SK-N-DZ (cell line): ENCODE measurements at regions not wholly inside any gene's neighbourhood (a gene's known extent, or its start where the extent isn't known, plus 50 kb on each side); places are given as distances from the start of the nearest gene placed in this dataset.

ENCODE experiments used
- DNase-seq: peaks from one replicate; pipeline ENCODE4 v3.0.0-alpha.2; 2015; ENCODE audit warnings: low spot score

- no peak for DNase-seq
These were observed 1136.2 kb downstream of the BRD1 start for GRCh38 chr22:48691431-48691851.

GRCh38 chr22:48690583-48691317, 1136.9 kb downstream of the BRD1 start:
- no peak for DNase-seq

DNA sequence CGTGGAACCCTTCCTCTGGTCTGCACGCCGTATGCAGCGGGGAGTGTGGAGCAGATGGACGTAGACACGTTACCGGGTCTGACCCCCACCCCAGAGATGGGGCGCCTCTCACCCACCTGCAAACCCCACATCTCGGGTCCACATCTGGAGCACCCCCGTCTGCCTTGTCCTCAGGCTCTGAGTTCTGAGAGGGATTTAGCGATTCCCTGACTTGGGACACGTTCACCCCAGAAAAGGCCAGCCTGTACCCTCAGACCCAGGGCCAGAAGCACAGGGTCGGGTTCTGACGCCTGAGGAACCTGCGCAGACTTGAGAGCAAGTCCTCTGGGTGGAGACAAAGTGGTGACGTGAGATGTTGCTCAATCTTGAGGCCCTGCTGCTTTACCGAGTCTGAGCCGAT, 1138.5 kb downstream of the BRD1 start:
- DNase-seq: no peak

- no peak for DNase-seq
These were observed 1139.3 kb downstream of the BRD1 start for GRCh38 chr22:48688366-48688765.

DNA sequence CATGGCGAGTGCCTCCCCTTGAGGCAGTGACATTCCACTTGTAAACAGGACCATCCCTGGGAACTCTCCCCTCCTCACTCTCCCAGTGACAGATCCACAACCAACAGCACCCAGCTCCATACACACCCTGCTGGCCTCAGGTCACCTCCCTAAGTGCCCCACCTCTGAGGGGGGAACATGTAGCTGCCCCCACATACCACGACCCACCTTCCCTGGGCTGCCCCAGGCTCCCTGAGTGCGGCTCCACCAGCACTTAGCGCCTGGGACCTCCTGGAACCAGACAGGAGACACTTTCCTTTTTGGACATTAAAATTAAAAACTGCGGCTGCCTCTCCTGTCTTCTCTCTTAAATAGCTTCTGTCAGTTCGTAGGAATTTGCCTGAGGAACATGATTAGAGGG, 1140.1 kb downstream of the BRD1 start:
- no peak for DNase-seq

GRCh38 chr22:48686694-48687302, 1140.9 kb downstream of the BRD1 start:
- no peak for DNase-seq

DNA sequence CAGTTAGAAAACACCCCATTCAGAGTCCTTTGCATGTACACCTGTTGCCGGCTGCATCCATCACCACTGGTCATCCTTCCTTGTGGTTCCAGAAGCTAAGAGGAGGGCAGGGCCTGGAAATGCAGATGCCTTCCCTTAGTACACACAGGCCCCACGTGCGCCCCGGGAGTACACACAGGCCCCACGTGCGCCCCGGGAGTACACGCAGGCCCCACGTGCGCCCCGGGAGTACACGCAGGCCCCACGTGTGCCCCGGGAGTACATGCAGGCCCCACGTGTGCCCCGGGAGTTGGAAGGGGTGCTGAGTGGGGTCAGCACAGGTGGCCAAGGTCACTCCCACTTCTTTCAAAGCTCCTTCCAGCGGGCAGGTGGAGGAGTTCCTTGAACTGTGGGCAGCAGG, 1141.9 kb downstream of the BRD1 start:
- DNase-seq: no peak

DNA sequence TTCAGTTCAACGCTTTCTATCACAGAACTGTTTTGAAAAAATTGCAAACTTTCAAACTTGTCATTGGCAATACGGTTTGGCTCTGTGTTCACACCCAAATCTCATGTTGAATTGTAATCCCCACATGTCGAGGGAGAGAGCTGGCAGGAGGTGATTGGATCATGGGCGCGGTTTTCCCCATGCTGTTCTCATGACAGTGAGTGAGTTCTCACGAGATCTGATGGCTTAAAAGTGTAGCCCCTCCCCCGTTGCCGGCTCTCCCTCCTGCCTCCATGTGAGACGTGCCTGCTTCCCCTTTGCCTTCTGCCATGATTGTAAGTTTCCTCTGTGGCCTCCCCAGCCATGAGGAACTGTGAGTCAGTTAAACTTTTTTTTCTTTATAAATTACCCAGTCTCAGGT, 1144.0 kb downstream of the BRD1 start:
- DNase-seq: no peak

GRCh38 chr22:48682504-48682903, 1145.2 kb downstream of the BRD1 start:
- no peak for DNase-seq

DNA sequence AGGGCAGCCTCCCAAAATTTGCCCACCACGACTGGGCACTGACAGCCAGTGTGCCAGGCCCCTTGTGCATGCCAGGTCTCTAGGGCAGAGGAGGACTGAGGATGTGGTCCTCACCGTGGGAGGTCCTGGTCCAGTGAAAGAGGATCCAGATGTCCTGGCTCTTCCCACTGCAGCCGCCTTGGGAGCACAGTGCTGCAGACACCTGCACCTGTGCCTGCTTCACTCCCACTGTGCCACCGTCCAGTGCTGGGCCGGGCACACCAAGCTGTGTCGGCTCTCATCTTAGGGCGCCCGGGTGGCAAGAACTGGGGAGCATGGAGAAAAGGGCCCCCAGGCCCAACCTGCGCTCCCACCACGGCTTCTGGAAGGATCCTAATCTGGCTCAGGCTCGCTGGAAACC, 1147.1 kb downstream of the BRD1 start:
- DNase-seq: no peak

DNA sequence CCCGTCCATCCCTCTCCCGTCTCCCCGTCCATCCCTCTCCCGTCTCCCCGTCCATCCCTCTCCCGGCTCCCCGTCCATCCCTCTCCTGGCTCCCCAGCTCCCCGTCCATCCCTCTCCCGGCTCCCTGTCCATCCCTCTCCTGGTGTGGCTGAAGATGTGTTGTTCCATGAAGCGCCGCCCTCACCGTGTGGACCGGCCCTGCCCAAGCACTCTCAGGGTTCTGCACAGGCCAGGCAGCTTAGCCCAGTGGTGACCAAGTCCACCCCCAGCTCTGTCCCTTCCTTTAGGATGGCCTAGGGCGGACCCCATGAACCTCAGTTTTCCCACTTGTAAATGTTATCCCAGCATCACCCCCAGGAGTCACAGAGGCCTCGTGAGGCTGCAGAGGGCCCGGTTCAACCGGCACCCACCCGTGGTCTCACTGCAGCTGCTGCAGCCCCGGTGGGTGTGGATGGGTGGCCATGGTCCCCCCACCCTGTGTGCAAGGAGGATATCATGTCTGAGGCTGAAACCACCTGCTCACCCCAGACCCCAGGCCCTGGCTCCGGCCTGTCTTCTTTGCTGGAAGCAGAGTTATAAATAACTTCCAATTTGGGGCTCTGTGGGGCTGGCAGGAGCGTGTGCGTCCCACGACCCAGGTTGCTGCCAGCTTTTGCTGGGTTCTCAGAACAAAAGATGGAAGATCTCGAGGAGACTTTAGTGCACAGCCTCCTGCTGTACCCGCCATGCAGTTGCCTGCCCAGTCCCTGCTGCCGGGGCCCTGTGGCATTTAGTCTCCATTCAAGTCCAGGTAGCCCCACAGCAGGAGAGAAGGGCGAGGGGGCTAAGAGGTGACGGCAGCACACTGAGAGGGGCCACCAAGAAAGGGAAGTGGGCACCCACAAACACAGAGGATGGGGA, 1147.8 kb downstream of the BRD1 start:
- DNase-seq: no peak

DNA sequence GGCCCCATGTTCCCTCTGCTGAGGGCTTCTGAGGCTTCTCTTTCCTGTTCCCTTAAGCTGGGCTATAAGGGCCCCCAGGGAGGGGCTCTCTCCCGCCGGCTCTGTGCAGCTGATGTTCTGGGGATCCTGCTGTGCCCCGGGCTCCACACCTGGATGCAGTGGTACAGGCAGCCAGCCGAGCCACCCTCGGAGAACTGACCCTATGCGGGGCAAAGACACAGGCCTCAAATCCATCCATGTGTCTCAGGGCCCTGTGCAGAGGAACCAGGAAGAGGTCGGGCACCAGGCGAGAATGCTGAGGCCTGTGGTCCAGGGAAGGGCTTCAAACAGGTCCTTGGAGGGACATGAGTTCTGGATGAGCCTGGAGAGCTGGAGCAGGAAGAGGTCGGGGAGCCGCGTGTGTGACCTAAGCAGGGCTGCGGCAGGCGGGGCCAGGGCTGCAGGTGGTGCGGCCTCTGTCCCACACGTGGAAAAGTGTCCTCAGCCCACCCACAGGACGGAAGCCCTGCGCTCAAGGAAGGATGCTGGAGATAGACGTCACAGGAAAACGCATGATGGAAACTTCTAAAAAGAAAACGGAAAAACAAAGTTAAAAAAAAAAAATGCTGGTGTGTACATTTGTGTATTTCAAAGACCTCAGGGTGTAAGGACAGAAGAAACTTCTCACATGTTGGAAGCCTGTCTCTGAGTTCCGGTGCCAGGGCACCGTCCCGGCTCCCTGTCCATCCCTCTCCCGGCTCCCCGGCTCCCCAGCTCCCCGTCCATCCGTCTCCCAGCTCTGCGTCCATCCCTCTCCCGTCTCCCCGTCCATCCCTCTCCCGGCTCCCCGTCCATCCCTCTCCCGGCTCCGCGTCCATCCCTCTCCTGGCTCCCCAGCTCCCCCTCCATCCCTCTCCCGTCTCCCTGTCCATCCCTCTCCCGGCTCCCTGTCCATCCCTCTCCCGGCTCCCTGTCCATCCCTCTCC, 1149.2 kb downstream of the BRD1 start:
- no peak for DNase-seq

- DNase-seq: no peak
These were observed 1150.1 kb downstream of the BRD1 start for GRCh38 chr22:48677621-48678020.

DNA sequence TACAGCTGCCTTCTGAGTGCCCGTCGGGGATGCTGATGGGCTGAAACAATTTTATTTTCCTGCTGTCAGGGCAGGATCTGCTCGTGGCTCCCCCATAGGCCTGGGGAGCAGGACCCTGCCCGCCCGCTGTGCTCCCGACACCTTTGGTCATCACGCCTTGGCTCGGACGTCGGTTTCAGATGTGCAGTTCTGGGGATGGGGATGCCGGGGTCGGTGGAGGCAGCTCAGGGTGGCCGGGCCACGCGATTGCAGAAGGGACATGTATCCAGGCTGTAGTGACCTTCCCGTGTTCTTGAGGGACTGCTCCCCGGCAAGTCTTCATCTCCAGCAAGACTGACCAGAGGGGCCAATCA, 1150.5 kb downstream of the BRD1 start:
- no peak for DNase-seq

DNA sequence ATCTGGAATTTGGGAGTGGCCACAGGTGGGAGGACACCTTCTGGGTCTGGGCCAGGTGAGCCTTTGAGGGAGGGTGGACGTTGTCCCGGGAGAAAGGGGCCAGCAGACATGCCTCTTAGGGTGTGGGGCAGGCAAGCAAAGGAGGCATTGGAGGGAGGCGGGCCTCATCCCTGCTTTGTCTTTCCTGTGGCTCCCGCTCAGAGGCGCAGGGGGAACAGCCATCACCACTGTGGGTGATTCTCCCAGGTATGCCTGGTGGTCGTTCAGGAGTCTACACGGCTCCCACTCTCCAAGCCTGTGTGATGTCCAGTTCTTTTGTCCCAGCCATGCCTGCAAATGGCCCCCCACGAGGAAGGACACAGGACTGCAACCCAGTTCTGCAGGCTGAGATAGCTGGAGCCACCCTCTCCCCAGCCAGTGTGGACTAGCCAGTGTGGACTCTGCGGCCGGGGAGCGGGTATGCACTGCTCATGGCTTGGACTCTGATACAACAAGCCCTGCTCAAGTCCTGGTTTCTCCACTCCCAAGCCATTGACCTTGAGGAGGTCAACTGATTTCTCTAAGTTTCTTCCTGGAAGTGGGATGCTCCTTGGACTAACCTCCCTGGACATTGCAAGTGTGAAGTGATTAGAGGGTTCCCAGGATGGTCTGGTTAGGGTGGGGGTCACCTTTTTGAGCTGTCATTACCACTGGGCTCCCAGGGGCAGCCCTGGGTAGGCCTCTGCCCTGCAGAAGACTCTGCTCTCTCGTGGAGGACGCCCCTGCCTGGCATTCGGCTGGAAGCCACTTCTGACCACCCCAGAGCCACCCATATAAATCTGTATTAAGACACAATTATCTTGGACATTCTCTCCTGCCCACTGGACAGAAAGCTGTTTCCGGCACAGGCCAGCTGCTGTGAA, 1151.2 kb downstream of the BRD1 start:
- no peak for DNase-seq

DNA sequence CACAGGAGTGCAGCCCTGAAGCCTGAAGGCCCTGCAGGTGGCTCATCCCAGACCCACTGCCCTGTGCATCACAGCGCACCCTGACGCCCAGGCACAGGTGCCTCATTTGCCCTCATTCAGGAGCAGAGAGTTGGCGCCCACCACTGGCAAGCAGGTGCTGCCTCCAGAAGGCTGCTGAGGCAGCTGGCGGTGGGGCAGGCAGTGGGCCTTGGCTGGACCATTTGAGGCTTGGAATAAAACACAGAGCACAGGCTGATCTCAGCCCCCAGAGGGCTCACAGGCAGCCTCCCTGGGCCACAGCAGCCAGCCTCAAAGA, 1151.9 kb downstream of the BRD1 start:
- DNase-seq: no peak

- no peak for DNase-seq
These were observed 1152.4 kb downstream of the BRD1 start for GRCh38 chr22:48675141-48675829.

DNA sequence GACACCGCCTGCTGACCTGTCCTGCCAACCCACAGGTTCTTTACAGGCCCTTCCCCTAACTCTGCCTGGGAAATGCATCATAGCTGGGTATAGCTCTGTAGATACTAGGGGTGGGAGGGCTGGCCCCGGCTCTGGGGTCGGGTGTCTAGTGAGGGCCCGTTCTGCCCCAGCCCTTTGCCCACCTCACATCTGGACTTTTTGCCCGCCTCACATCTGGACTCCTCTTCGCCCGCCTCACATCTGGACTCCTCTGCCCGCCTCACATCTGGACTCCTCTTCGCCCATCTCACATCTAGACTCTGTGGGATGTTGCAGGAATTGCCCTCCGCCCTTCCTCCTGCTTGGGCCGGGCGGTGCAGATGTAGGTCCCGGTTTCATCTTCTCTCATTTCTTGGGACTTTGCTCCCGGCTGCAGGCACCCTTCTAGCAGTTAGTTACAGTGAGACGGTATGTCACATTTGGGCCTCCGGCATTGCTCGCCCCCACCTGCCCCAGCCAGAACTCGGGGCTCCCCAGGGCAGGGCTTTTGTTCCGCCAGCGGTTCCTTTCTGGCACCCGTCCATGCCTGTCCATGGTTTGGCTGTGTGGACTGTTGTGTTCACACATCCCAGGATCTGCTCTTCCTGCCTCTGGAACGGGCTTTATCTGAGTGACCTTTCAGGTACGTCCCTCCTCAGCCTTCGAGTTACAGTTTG, 1153.7 kb downstream of the BRD1 start:
- DNase-seq: no peak

DNA sequence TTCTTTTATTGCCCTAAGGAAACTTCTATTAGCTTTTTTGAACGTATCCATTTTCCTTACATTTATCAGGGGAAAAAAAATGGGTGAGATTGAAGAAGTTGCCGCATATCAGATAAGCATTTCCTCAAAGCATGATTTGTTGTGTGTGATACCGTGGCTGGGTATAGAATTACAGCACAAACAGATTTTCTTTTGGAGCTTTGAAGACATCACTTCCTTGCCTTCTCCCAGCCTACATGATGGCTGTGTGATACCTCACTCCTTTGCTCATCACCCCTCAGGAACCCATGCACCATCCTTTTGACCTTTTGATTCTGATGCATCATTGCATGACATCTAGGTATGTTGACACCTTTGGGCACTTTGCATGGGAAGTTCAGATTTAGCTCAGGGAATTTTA, 1155.3 kb downstream of the BRD1 start:
- no peak for DNase-seq
